ENCODE measurements at regions not wholly inside any gene's neighbourhood (a gene's known extent, or its start where the extent isn't known, plus 50 kb on each side); places are given as distances from the start of the nearest gene placed in this dataset.
"Not testable (repeated sequence)": the region's sequence is repeated elsewhere in the genome, so short reads cannot be mapped to it uniquely, and the experiment has no call there.

GRCh38 chr18:51248685-51249084, 51.2 kb upstream of the MEX3C start:
- DNase-seq = no peak

GRCh38 chr18:51250006-51250405, 52.5 kb upstream of the MEX3C start:
- no peak for DNase-seq

GRCh38 chr18:51250458-51251024, 53.1 kb upstream of the MEX3C start:
- DNase-seq = no peak

GRCh38 chr18:51251625-51252024, 54.1 kb upstream of the MEX3C start:
- DNase-seq = no peak

- DNase-seq = no peak
Observed at GRCh38 chr18:51253476-51253875, 56.0 kb upstream of the MEX3C start.

- no peak for DNase-seq
Observed at GRCh38 chr18:51255693-51256092, 58.2 kb upstream of the MEX3C start.

- no peak for DNase-seq
Observed at GRCh38 chr18:51257150-51257549, 59.7 kb upstream of the MEX3C start.

- no peak for DNase-seq
Observed at GRCh38 chr18:51260118-51260517, 62.6 kb upstream of the MEX3C start.

GRCh38 chr18:51266077-51266476, 68.6 kb upstream of the MEX3C start:
- not testable (repeated sequence) for DNase-seq

GRCh38 chr18:51266773-51267172, 69.3 kb upstream of the MEX3C start:
- DNase-seq = peak in 1 of 2 experiments; percentile 8

- DNase-seq = no peak
Observed at GRCh38 chr18:51273437-51273836, 76.0 kb upstream of the MEX3C start.

- DNase-seq = no peak
Observed at GRCh38 chr18:51275712-51276476, 78.4 kb upstream of the MEX3C start.

- peak; percentile 14 to 53 for DNase-seq
Observed at GRCh38 chr18:51278045-51278649, 80.7 kb upstream of the MEX3C start.

GRCh38 chr18:51279367-51279984, 82.0 kb upstream of the MEX3C start:
- no peak for DNase-seq

GRCh38 chr18:51287818-51288508, 90.5 kb upstream of the MEX3C start:
- no peak for DNase-seq

- DNase-seq = no peak
Observed at GRCh38 chr18:51288582-51288981, 91.1 kb upstream of the MEX3C start.

GRCh38 chr18:51290860-51291259, 93.4 kb upstream of the MEX3C start:
- no peak for DNase-seq

GRCh38 chr18:51300912-51301311, 103.4 kb upstream of the MEX3C start:
- DNase-seq = no peak

- DNase-seq = no peak
Observed at GRCh38 chr18:51301376-51301775, 103.9 kb upstream of the MEX3C start.

- no peak for DNase-seq
Observed at GRCh38 chr18:51316677-51317076, 119.2 kb upstream of the MEX3C start.

GRCh38 chr18:51321696-51322095, 124.2 kb upstream of the MEX3C start:
- DNase-seq = no peak

- no peak for DNase-seq
Observed at GRCh38 chr18:51323961-51324360, 126.5 kb upstream of the MEX3C start.

- no peak for DNase-seq
Observed at GRCh38 chr18:51330148-51330547, 132.7 kb upstream of the MEX3C start.

All from AML-193 (cell line).